ENCODE measurements at regions not wholly inside any gene's neighbourhood (a gene's known extent, or its start where the extent isn't known, plus 50 kb on each side); places are given as distances from the start of the nearest gene placed in this dataset.

DNA sequence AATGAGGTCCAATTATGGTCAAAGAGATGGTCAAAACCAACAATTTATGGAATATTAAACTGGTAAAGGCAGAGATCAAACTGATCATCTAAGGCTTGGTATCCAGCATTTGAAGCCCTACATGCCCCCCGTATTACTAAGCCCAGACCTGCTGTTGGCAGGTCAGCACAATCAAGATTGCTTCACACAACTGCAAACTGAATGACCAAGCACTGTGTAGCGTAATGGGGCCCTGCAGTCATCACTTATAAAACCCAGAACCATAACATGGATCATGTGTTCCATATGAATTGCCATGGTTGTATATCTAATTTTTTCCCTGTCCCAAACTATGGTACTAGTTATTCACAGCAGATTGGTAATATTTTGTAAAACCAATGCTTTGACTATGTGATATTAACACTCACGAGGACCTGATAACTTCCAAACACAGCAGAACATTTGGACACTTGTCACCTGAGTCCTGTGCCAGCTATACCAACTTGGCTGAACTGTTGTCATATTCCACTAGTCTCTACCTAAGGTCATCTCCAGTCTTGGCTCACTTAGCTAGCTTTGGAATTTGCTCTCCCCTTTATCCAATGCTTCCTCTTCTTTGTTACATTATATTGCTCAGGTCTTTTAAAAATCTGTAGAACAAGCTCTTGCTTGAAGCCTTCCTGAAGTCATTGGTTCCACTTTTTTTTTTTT lies 81.7 kb upstream of the HMHB1 start:
- H3K27ac ChIP-seq (ENCODE audit: low read length) = no peak overlapping the region
- no peak overlapping the region for H3K9ac ChIP-seq (ENCODE audit: low read length)
- H3F3A ChIP-seq (ENCODE audit: insufficient read depth, low read length) = no peaks in the 10 kb centered on the region
- TF ChIP-seq, protein P1, sequence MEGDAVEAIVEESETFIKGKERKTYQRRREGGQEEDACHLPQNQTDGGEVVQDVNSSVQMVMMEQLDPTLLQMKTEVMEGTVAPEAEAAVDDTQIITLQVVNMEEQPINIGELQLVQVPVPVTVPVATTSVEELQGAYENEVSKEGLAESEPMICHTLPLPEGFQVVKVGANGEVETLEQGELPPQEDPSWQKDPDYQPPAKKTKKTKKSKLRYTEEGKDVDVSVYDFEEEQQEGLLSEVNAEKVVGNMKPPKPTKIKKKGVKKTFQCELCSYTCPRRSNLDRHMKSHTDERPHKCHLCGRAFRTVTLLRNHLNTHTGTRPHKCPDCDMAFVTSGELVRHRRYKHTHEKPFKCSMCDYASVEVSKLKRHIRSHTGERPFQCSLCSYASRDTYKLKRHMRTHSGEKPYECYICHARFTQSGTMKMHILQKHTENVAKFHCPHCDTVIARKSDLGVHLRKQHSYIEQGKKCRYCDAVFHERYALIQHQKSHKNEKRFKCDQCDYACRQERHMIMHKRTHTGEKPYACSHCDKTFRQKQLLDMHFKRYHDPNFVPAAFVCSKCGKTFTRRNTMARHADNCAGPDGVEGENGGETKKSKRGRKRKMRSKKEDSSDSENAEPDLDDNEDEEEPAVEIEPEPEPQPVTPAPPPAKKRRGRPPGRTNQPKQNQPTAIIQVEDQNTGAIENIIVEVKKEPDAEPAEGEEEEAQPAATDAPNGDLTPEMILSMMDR (IDR thresholded peaks at IDR 0.05; ENCODE audit: low read length) = no peak
- H3K36me3 ChIP-seq (replicated peaks; ENCODE audit: insufficient read depth, low read length) = no peaks in the 10 kb centered on the region
- H3K4me2 ChIP-seq (ENCODE audit: low read depth, low read length) = no peak overlapping the region
- no peaks in the 10 kb centered on the region for H3K27me3 ChIP-seq (replicated peaks; ENCODE audit: insufficient read depth, low read length)
- H3K79me2 ChIP-seq (ENCODE audit: low read length) = no peaks in the 10 kb centered on the region
- no peaks in the 10 kb centered on the region for H3K9me3 ChIP-seq (replicated peaks; ENCODE audit: insufficient read depth, low read length)
- H3K4me1 ChIP-seq (ENCODE audit: low read length) = no peaks in the 10 kb centered on the region
- no peaks in the 10 kb centered on the region for H4K20me1 ChIP-seq (ENCODE audit: insufficient read depth, low read length)
- H2AFZ ChIP-seq (ENCODE audit: low read length) = no peak overlapping the region
- H3K4me3 ChIP-seq (ENCODE audit: low read length) = no peak overlapping the region
- H3K9me2 ChIP-seq (replicated peaks; ENCODE audit: insufficient read depth, low read length) = no peaks in the 10 kb centered on the region
- DNase-seq = no peak

DNA sequence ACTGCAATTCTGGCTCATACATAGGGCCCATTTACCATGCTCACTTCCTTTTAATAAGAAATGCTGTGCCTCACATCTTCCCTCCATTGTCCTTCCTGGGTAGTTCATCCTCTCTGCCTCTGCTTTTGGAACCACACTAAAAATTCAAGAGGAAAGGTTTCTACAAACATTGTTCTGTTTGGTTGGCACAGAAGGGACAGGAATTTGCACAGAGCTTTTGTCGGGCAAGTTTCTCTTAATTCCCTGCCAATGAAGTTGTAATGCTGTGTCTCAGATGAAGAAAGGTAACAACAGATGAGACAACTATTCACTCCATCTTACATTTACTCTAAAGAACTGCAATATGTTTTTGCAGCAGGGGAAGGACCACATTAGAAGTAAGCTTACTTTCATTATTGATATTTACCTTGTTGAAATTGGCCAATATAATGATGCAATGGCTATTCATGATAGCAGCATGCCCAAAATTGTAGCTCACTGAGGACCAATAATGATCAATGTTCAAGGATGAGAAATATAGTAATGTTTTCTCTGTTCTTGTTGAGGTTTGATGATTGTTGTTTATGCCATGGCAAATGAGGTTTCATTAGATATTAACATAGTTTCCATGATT lies 82.5 kb upstream of the HMHB1 start:
- Histone ChIP-seq H3K9me3 (replicated peaks; ENCODE audit: insufficient read depth, low read length) (no peaks in the 10 kb centered on the region), H3K79me2 (ENCODE audit: low read length) (no peaks in the 10 kb centered on the region), H3K9me2 (replicated peaks; ENCODE audit: insufficient read depth, low read length) (no peaks in the 10 kb centered on the region), H3K36me3 (replicated peaks; ENCODE audit: insufficient read depth, low read length) (no peaks in the 10 kb centered on the region), H3K27me3 (replicated peaks; ENCODE audit: insufficient read depth, low read length) (no peaks in the 10 kb centered on the region), H3K4me3 (ENCODE audit: low read length) (no peak overlapping the region), H3K4me1 (ENCODE audit: low read length) (no peaks in the 10 kb centered on the region), H3K27ac (ENCODE audit: low read length) (no peak overlapping the region), H3F3A (ENCODE audit: insufficient read depth, low read length) (no peaks in the 10 kb centered on the region), H4K20me1 (ENCODE audit: insufficient read depth, low read length) (no peaks in the 10 kb centered on the region), H3K4me2 (ENCODE audit: low read depth, low read length) (no peak overlapping the region), H2AFZ (ENCODE audit: low read length) (no peak overlapping the region), H3K9ac (ENCODE audit: low read length) (no peak overlapping the region)
- TF ChIP-seq EZH2phosphoT487 (IDR thresholded peaks at IDR 0.05; ENCODE audit: low read length) (no peak), EZH2 (optimal IDR thresholded peaks at IDR 0.05; ENCODE audit: low read depth, low read length) (no peak)
- TF ChIP-seq, protein P1 (IDR thresholded peaks at IDR 0.05; ENCODE audit: low read length) = no peak
- no peak for DNase-seq

DNA sequence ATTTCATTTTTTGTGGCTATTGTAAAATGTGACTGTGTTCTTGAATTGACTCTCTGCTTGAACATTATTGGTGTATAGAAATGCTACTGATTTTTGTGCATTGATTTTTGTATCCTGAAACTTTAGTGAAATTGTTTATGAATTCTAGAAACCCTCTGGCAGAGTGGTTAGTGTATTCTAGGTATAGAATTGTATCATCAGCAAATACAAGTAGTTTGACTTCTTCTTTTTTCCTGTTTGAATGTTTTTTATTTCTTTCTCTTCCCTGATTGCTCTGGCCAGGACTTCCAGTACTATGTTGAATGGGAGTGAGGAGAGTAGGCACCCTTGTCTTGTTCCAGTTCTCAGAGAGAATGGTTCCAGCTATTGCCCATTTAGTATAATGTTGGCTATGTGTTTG lies 88.8 kb upstream of the HMHB1 start:
- H3K27ac ChIP-seq (ENCODE audit: low read length) = no peak overlapping the region
- H3K27me3 ChIP-seq (replicated peaks; ENCODE audit: insufficient read depth, low read length) = no peaks in the 10 kb centered on the region
- no peaks in the 10 kb centered on the region for H4K20me1 ChIP-seq (ENCODE audit: insufficient read depth, low read length)
- H3K79me2 ChIP-seq (ENCODE audit: low read length) = no peaks in the 10 kb centered on the region
- H3K4me3 ChIP-seq (ENCODE audit: low read length) = no peak overlapping the region
- H3K36me3 ChIP-seq (replicated peaks; ENCODE audit: insufficient read depth, low read length) = no peaks in the 10 kb centered on the region
- H3F3A ChIP-seq (ENCODE audit: insufficient read depth, low read length) = no peaks in the 10 kb centered on the region
- no peaks in the 10 kb centered on the region for H3K9me3 ChIP-seq (replicated peaks; ENCODE audit: insufficient read depth, low read length)
- TF ChIP-seq EZH2 (optimal IDR thresholded peaks at IDR 0.05; ENCODE audit: low read depth, low read length) = no peak
- TF ChIP-seq, protein P1 (IDR thresholded peaks at IDR 0.05; ENCODE audit: low read length) = no peak
- no peak overlapping the region for H2AFZ ChIP-seq (ENCODE audit: low read length)
- H3K9ac ChIP-seq (ENCODE audit: low read length) = no peak overlapping the region
- H3K4me2 ChIP-seq (ENCODE audit: low read depth, low read length) = no peak overlapping the region
- H3K9me2 ChIP-seq (replicated peaks; ENCODE audit: insufficient read depth, low read length) = no peaks in the 10 kb centered on the region
- no peaks in the 10 kb centered on the region for H3K4me1 ChIP-seq (ENCODE audit: low read length)
- no peak for DNase-seq

Measured in MM.1S (cell line).